M059J (cell line): ENCODE measurements at regions not wholly inside any gene's neighbourhood (a gene's known extent, or its start where the extent isn't known, plus 50 kb on each side); places are given as distances from the start of the nearest gene placed in this dataset.

Experiments
- DNase-seq: peaks from one replicate; pipeline ENCODE4 v3.0.0-alpha.2; 2012; ENCODE audit warnings: low read depth

- no peak for DNase-seq
Measured at GRCh38 chr15:77737238-77738037, 104.7 kb upstream of the LINGO1 start.

GRCh38 chr15:77734306-77734705 is 101.6 kb upstream of the LINGO1 start:
- DNase-seq, result no peak

- no peak for DNase-seq
Measured at GRCh38 chr15:77733579-77734300, 101.0 kb upstream of the LINGO1 start.

GRCh38 chr15:77732514-77733335 is 100.0 kb upstream of the LINGO1 start:
- no peak for DNase-seq

DNA sequence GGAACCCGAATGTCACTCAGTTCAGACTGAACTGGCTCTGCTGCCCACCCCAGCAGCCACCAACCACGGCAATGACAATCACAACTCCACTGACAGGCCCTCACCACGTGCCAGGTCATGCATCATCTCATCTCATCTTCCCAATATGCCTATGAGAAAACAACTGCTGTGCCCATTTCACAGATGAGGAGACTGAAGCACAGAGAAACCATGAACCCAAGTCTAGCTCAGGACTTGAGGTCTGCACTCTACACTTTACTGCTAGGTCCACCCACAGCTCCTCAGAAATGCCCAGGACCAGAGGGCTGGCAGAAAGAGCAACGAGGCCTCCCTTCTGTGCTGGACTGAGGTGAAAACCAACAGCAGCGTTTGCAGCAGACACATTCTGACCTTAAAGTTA is 99.2 kb upstream of the LINGO1 start:
- no peak for DNase-seq

DNA sequence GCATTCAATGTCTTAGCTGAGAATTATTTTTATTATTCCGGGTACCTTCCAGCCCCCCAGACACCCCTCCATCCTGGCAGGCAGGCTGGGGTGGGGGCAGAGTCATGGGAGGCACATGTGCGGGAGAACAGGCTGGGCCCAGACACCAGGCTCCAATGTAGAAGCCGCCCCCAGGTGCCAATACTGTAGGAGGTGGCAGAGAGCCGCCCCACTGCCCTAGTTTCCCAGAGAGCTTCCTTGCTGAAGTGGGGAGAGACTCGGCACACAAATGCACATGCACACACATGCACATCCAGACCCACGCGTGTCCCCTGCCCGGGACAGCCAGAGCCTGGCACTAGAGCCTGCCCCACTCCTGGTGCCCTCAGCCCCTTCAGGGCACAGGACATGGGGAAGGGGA is 98.4 kb upstream of the LINGO1 start:
- DNase-seq, result no peak

GRCh38 chr15:77727635-77728304 is 95.1 kb upstream of the LINGO1 start:
- DNase-seq, result no peak

- DNase-seq, result no peak
Measured at GRCh38 chr15:77724715-77725114, 92.0 kb upstream of the LINGO1 start.

DNA sequence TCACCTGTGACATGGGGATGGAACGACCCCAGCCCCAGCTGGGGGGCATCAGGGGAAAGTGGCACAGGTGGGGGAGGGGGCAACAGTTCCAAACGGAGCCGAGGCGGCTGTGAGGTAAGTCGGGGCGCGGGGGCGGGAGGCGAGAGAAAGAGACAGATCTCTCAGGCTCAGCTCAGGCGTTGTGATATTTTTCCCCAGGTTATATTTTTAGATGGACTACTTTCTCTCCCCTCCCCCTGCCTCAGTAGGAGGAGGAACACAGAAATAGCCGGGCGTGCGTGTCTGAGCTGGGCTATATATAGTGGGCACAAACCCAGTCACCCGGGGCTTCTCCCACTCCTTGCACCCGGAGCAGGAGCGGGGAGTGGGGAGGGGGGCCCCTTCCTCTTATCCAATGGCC is 91.0 kb upstream of the LINGO1 start:
- no peak for DNase-seq

GRCh38 chr15:77722759-77723460 is 90.2 kb upstream of the LINGO1 start:
- DNase-seq, result no peak

- no peak for DNase-seq
Measured at GRCh38 chr15:77721963-77722362, 89.3 kb upstream of the LINGO1 start.

- DNase-seq, result no peak
Measured at GRCh38 chr15:77720655-77721054, 87.9 kb upstream of the LINGO1 start.

- no peak for DNase-seq
Measured at GRCh38 chr15:77720173-77720572, 87.5 kb upstream of the LINGO1 start.

GRCh38 chr15:77719450-77719849 is 86.7 kb upstream of the LINGO1 start:
- DNase-seq, result no peak

GRCh38 chr15:77717333-77717990 is 84.8 kb upstream of the LINGO1 start:
- no peak for DNase-seq

GRCh38 chr15:77716632-77717332 is 84.1 kb upstream of the LINGO1 start:
- no peak for DNase-seq

DNA sequence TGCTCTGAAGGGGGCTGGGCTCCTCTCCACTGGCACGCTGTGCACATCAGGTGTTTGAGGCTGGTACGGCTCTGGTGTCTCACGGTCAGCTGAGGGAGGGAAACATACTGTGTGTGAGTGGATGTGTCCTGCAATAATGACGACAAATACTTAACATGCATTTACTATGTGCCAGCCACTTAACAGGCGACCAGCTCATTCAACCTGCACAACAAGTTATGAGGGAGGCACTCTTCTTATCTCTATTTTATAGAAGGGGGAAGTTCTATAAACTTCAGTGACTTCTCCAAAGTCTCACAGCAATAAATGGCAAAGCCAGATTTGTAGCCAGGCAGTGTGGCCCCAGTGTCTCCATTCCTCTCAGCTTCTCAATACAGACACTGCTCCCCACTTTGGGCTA is 83.1 kb upstream of the LINGO1 start:
- DNase-seq, result no peak

DNA sequence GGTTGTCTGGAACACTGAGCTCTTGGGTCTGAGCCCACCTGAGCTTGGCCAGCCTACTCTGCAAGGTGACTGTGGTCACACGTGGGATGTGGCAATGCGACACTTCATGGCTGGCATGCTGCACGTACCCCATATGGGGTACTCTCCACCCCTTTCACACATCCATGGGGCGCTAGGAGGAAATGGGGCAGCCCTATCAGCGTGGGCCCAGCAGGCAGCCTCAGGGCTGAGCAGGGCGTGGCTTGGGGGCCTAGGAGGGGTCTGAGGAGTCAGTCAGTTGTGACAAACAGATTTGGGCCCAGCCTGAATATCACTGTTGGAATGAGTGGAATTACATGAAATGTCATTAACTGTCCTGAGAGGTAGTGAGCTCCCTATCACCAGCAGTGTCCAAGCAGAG is 82.3 kb upstream of the LINGO1 start:
- no peak for DNase-seq

GRCh38 chr15:77714555-77714954 is 81.8 kb upstream of the LINGO1 start:
- DNase-seq, result no peak

- no peak for DNase-seq
Measured at GRCh38 chr15:77714023-77714422, 81.3 kb upstream of the LINGO1 start.
